ENCODE measurements at regions not wholly inside any gene's neighbourhood (a gene's known extent, or its start where the extent isn't known, plus 50 kb on each side); places are given as distances from the start of the nearest gene placed in this dataset.

DNA sequence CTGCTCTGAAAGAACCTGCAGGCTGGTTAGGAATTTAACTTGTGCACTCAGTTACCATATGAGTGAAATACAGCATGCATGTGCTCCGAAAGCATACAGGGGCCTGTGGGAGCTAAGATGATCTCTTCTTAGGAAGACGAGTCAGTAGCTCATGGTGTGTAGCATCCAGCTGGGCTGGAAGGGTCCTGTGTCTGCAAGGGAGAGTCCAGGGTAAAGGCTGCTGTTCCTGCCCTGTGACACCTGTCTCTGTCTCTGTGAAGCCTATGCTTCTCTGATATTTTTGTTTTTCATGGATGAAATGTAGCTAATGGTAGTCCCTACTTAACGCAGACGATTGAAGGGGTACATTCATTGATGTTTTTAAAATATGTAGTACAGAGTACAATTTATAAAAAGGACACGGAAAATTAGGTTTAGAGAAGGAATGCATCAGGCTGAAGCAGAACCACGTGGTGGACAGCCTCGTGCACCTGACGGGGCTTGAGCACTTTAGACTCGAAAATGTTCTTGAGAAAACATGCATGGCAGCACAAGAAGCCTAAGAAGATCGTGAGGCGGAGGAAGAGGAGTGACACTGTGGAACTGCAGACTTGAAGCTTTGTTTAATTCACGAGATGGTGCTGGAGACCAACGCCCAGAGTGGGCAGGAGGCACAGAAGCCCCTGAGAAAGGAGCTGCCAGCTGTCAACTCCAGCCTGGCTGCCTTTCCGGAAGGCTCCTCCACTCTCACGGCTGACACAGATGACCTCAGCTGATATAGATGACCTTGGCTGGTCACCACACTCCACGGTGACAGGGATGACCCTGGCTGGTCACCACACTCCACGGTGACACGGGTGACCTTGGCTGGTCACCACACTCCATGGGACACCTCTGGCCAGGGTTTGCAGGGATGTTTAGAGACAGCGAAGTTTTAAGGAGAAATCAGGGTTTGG lies 110.6 kb downstream of the TMEM18 start:
- Histone ChIP-seq H3K79me2 (ENCODE audit: insufficient read depth, low read length) (no peaks in the 10 kb centered on the region), H3K36me3 (replicated peaks in 1 of 2; ENCODE audit: control insufficient read depth in 1 of 2, insufficient read depth in 2 of 2, low read length in 2 of 2) (no peaks in the 10 kb centered on the region), H3K9me3 (ENCODE audit: low read length) (no peaks in the 10 kb centered on the region; the same call in 1 of the 2 replicates), H3K4me3 (replicated peaks in 1 of 3; ENCODE audit: insufficient read depth in 1 of 3, low read depth in 2 of 3, low read length in 3 of 3) (no peak overlapping the region), H4K20me1 (ENCODE audit: insufficient read depth, low read length) (no peaks in the 10 kb centered on the region), H3K27ac (ENCODE audit: extremely low read length, insufficient read depth, low read length) (no peak overlapping the region), H3K4me1 (ENCODE audit: insufficient read depth, low read length) (no peaks in the 10 kb centered on the region), H2AFZ (ENCODE audit: low read length) (no peak overlapping the region), H3K9ac (ENCODE audit: insufficient read depth, low read depth, low read length) (no peak overlapping the region), H3K4me2 (ENCODE audit: low read depth, low read length) (no peak overlapping the region), H3K27me3 (ENCODE audit: control insufficient read depth in 1 of 2, insufficient read depth in 2 of 2, low read length in 2 of 2) (peaks cover 12 to 60% of the 10 kb centered on the region in 2 experiments)
- ATAC-seq (no peak), DNase-seq (ENCODE audit: low spot score) (no peak), FAIRE-seq (no peak)
- 18% methylated on average over 18 of the region's 19 CpGs for WGBS (ENCODE audit: low lambda C conversion rate)
- intact Hi-C loops (cut with micrococcal nuclease; ENCODE audit: unreplicated experiment) = no loop called here
- ChIA-PET CTCF (ENCODE audit: low intra/inter-chr PET ratio, low total read pairs) (no interaction called here), POLR2A (no interaction called here)
- no TSS peak for BruUV-seq (replicated peaks)
- no peak for TF ChIP-seq CREM (IDR thresholded peaks at IDR 0.05)
- TF ChIP-seq CREM (CRISPR knock-in tag; IDR thresholded peaks at IDR 0.05) = no peak
- TF ChIP-seq, protein P1, sequence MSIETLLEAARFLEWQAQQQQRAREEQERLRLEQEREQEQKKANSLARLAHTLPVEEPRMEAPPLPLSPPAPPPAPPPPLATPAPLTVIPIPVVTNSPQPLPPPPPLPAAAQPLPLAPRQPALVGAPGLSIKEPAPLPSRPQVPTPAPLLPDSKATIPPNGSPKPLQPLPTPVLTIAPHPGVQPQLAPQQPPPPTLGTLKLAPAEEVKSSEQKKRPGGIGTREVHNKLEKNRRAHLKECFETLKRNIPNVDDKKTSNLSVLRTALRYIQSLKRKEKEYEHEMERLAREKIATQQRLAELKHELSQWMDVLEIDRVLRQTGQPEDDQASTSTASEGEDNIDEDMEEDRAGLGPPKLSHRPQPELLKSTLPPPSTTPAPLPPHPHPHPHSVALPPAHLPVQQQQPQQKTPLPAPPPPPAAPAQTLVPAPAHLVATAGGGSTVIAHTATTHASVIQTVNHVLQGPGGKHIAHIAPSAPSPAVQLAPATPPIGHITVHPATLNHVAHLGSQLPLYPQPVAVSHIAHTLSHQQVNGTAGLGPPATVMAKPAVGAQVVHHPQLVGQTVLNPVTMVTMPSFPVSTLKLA (IDR thresholded peaks at IDR 0.05) = peak; percentile 76
- in situ Hi-C loops (cut with HindIII; ENCODE audit: extremely low pct_ligation_motif_present, low pct_unique_long_range_greater_than_20kb) = no loop called here

DNA sequence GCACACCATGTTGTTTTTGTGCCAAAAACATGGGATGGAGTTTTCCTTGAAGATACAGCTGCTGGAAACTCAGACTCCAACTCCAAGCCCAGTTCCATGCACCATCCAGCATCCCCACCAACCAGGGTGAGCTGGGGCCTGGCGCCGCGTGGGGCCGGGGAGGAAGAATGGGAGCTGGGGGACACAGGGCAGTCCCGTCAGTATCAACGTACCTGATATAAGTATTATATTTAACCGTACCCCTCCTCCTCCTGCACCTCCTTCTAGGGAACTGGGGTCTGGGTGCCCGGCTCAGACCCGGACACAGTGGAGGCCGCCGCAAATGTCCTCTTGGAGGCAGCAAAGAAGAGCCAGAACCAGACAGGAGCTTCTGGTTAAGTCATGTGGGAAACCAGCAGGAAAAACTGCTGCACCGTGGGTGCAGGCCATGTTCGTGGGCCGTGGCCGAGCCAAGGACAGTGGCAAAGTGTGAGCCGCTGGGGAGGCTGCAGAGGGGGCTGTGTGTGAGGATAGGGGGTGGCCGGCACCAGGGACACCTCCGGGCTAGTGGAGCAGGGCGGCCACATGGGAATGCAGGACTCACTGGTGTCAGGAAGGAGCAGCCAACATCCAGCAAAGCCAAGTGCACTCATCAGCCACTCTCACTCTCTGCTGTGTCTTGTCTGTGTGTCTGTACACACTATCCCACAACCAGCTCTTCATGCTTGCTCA lies 112.6 kb downstream of the TMEM18 start:
- WGBS (ENCODE audit: low lambda C conversion rate) = 28% methylated on average over 16 of the region's 19 CpGs
- ATAC-seq = no peak; the same call in 2 of the 3 replicates
- in situ Hi-C loops (cut with HindIII; ENCODE audit: extremely low pct_ligation_motif_present, low pct_unique_long_range_greater_than_20kb) = no loop called here
- TF ChIP-seq CEBPG (CRISPR knock-in tag; IDR thresholded peaks at IDR 0.05) (no peak), SAP130 (CRISPR knock-in tag; IDR thresholded peaks at IDR 0.05; ENCODE audit: low read depth) (no peak), TBL1XR1 (IDR thresholded peaks at IDR 0.05; ENCODE audit: borderline replicate concordance, low read length, partially characterized antibody) (no peak), HMG20A (CRISPR knock-in tag; IDR thresholded peaks at IDR 0.05; ENCODE audit: borderline replicate concordance) (no peak)

More for the DNA sequence above, 112.6 kb downstream of the TMEM18 start:
- Histone ChIP-seq H3K4me3 (replicated peaks in 1 of 3; ENCODE audit: insufficient read depth in 1 of 3, low read depth in 2 of 3, low read length in 3 of 3) (no peak overlapping the region), H3K4me2 (ENCODE audit: low read depth, low read length) (no peak overlapping the region), H3K9me3 (ENCODE audit: low read length) (no peaks in the 10 kb centered on the region), H3K79me2 (ENCODE audit: insufficient read depth, low read length) (no peaks in the 10 kb centered on the region), H3K9ac (ENCODE audit: insufficient read depth, low read depth, low read length) (no peak overlapping the region), H3K4me1 (ENCODE audit: insufficient read depth, low read length) (no peaks in the 10 kb centered on the region), H3K36me3 (replicated peaks in 1 of 2; ENCODE audit: control insufficient read depth in 1 of 2, insufficient read depth in 2 of 2, low read length in 2 of 2) (no peaks in the 10 kb centered on the region), H3K27ac (ENCODE audit: extremely low read length, insufficient read depth, low read length) (no peak overlapping the region), H4K20me1 (ENCODE audit: insufficient read depth, low read length) (no peaks in the 10 kb centered on the region), H3K27me3 (ENCODE audit: control insufficient read depth in 1 of 2, insufficient read depth in 2 of 2, low read length in 2 of 2) (peaks cover 13 to 64% of the 10 kb centered on the region in 2 experiments), H2AFZ (ENCODE audit: low read length) (no peak overlapping the region)
- BruUV-seq (replicated peaks) = no TSS peak
- POLR2A ChIA-PET = no interaction called here
- intact Hi-C loops (cut with micrococcal nuclease; ENCODE audit: unreplicated experiment) = no loop called here
- CTCF ChIA-PET (ENCODE audit: low intra/inter-chr PET ratio, low total read pairs) = no interaction called here
- DNase-seq (ENCODE audit: low spot score) (no peak), FAIRE-seq (no peak)

Measured in HepG2 (cell line).